NCI-H446 (cell line): ENCODE measurements at regions not wholly inside any gene's neighbourhood (a gene's known extent, or its start where the extent isn't known, plus 50 kb on each side); places are given as distances from the start of the nearest gene placed in this dataset.

Source experiments
- DNase-seq, 2 experiments: peaks; one replicate each; lab custom pipeline; 2025; lab: John Stamatoyannopoulos, UW

GRCh38 chr15:91473894-91474545, 374.0 kb downstream of the SV2B start:
- no peak for DNase-seq

GRCh38 chr15:91476861-91477260, 376.6 kb upstream of the SLCO3A1 start:
- no peak for DNase-seq

GRCh38 chr15:91478717-91479191, 374.8 kb upstream of the SLCO3A1 start:
- no peak for DNase-seq

- DNase-seq: no peak
Observed at GRCh38 chr15:91480426-91480825, 373.1 kb upstream of the SLCO3A1 start.

GRCh38 chr15:91482799-91483198, 370.7 kb upstream of the SLCO3A1 start:
- DNase-seq: no peak

GRCh38 chr15:91484141-91484540, 369.4 kb upstream of the SLCO3A1 start:
- no peak for DNase-seq

GRCh38 chr15:91488452-91488851, 365.1 kb upstream of the SLCO3A1 start:
- DNase-seq: no peak

GRCh38 chr15:91490211-91490610, 363.3 kb upstream of the SLCO3A1 start:
- DNase-seq: no peak

- no peak for DNase-seq
Observed at GRCh38 chr15:91491101-91491950, 362.2 kb upstream of the SLCO3A1 start.

GRCh38 chr15:91496754-91497691, 356.5 kb upstream of the SLCO3A1 start:
- no peak for DNase-seq

- no peak for DNase-seq
Observed at GRCh38 chr15:91498046-91498748, 355.3 kb upstream of the SLCO3A1 start.

- DNase-seq: no peak
Observed at GRCh38 chr15:91498749-91499062, 354.8 kb upstream of the SLCO3A1 start.

GRCh38 chr15:91499774-91500383, 353.6 kb upstream of the SLCO3A1 start:
- no peak for DNase-seq

GRCh38 chr15:91508633-91509032, 344.9 kb upstream of the SLCO3A1 start:
- no peak for DNase-seq

GRCh38 chr15:91514147-91514546, 339.4 kb upstream of the SLCO3A1 start:
- no peak for DNase-seq

- no peak for DNase-seq
Observed at GRCh38 chr15:91515188-91515754, 338.2 kb upstream of the SLCO3A1 start.

- no peak for DNase-seq
Observed at GRCh38 chr15:91516866-91517265, 336.6 kb upstream of the SLCO3A1 start.

- no peak for DNase-seq
Observed at GRCh38 chr15:91517491-91518200, 335.9 kb upstream of the SLCO3A1 start.

GRCh38 chr15:91520850-91521249, 332.7 kb upstream of the SLCO3A1 start:
- DNase-seq: no peak

- DNase-seq: no peak
Observed at GRCh38 chr15:91521548-91521947, 332.0 kb upstream of the SLCO3A1 start.
